Neural progenitor cell (in vitro differentiated cells): ENCODE measurements at regions not wholly inside any gene's neighbourhood (a gene's known extent, or its start where the extent isn't known, plus 50 kb on each side); places are given as distances from the start of the nearest gene placed in this dataset.

Experiments used
- EZH2 ChIP-seq: fragments of 200-600 bp; sonication (generic); IDR thresholded peaks from 2 replicates; pipeline ENCODE4 v1.6.1; 2017; ENCODE audit warnings: antibody characterized with exemption, mild to moderate bottlenecking, moderate library complexity
- EZH2phosphoT487 ChIP-seq: fragments of 200-600 bp; sonication (generic); IDR thresholded peaks from 2 replicates; pipeline ENCODE4 v1.6.1; 2017; ENCODE audit warnings: antibody characterized with exemption
- TF ChIP-seq, protein P1 (sequence below): fragments of 200-600 bp; sonication (generic); IDR thresholded peaks from 2 replicates; pipeline ENCODE4 v1.5.1; 2017; ENCODE audit warnings: antibody characterized with exemption, mild to moderate bottlenecking

DNA sequence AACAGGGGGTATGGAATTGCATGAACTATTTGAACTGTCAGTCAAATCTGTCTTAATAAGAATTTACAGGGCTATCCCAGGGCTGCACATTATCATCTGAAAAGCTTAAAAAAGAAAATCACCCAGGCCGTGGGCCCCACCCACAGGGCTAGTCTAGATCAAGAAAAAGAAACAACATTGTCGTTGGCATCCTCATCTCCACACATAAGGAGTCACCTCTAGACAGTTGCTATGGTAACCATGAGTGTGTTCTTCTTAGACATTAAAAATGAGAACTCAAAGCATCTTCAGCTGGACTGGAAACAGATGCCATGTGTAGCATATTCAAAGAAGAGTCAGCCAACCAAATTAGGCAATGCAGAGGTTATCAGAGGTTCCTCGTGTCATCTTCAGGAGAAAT lies 72.3 kb upstream of the CPO start:
- TF ChIP-seq, protein P1, sequence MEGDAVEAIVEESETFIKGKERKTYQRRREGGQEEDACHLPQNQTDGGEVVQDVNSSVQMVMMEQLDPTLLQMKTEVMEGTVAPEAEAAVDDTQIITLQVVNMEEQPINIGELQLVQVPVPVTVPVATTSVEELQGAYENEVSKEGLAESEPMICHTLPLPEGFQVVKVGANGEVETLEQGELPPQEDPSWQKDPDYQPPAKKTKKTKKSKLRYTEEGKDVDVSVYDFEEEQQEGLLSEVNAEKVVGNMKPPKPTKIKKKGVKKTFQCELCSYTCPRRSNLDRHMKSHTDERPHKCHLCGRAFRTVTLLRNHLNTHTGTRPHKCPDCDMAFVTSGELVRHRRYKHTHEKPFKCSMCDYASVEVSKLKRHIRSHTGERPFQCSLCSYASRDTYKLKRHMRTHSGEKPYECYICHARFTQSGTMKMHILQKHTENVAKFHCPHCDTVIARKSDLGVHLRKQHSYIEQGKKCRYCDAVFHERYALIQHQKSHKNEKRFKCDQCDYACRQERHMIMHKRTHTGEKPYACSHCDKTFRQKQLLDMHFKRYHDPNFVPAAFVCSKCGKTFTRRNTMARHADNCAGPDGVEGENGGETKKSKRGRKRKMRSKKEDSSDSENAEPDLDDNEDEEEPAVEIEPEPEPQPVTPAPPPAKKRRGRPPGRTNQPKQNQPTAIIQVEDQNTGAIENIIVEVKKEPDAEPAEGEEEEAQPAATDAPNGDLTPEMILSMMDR = no peak
- TF ChIP-seq EZH2 = no peak
- TF ChIP-seq EZH2phosphoT487 = no peak
